CD4-positive, alpha-beta T cell (primary cell): ENCODE measurements at regions not wholly inside any gene's neighbourhood (a gene's known extent, or its start where the extent isn't known, plus 50 kb on each side); places are given as distances from the start of the nearest gene placed in this dataset.

Experiments used
- ATAC-seq: fragments of 200-7000 bp; cut with Tn5 transposase; one replicate; pipeline ENCODE4 v1.10.0; 2022; ENCODE audit warnings: mild to moderate bottlenecking; ENCODE audit not compliant: poor library complexity
- CTCF ChIA-PET: fragments of 350-600 bp; sonication (Branson Sonifier 250); formaldehyde crosslinking; loops from one replicate; lab custom pipeline; 2021; ENCODE audit warnings: antibody characterized with exemption, inconsistent platforms; lab: Charles Lee
- POLR2A ChIA-PET: fragments of 350-600 bp; sonication (Branson Sonifier 250); formaldehyde crosslinking; loops from one replicate; lab custom pipeline; 2021; ENCODE audit warnings: antibody characterized with exemption, inconsistent platforms; lab: Charles Lee
- DNase-seq, 14 experiments: peaks; one replicate each; pipeline ENCODE4 v3.0.0-alpha.2; 2013 to 2020; ENCODE audit warnings: mixed read lengths in 2 of 14
- H3K27ac ChIP-seq, 2 donors: one replicate each; pipeline versions ENCODE4 v1.5.1 to v1.7.0; 2013; ENCODE audit warnings: low read length in 2 of 2, low read depth in 1 of 2, mild to moderate bottlenecking in 1 of 2
- H3K27me3 ChIP-seq, 2 experiments: 1 replicate in 1 of 2; 2 replicates in 1 of 2; pipeline versions ENCODE4 v1.6.1 to v1.7.0; 2013; ENCODE audit warnings: low read length in 2 of 2, control low read depth in 1 of 2, mild to moderate bottlenecking in 1 of 2, moderate library complexity in 1 of 2; ENCODE audit not compliant: insufficient read depth in 2 of 2, control insufficient read depth in 1 of 2
- H3K36me3 ChIP-seq: one replicate; pipeline ENCODE4 v1.6.1; 2013; ENCODE audit warnings: low read length, control low read depth; ENCODE audit not compliant: insufficient read depth
- H3K4me1 ChIP-seq: one replicate; pipeline ENCODE4 v1.6.1; 2013; ENCODE audit warnings: low read length, control low read depth; ENCODE audit not compliant: insufficient read depth
- H3K4me3 ChIP-seq: one replicate; pipeline ENCODE4 v1.5.1; 2013; ENCODE audit warnings: mild to moderate bottlenecking, low read length, moderate library complexity
- H3K9me3 ChIP-seq, 2 experiments: 1 replicate in 1 of 2; 2 replicates in 1 of 2; pipeline versions ENCODE4 v1.6.1 to v1.7.0; 2013; ENCODE audit warnings: low read length in 2 of 2, mild to moderate bottlenecking in 2 of 2, control low read depth in 1 of 2, moderate library complexity in 1 of 2; ENCODE audit not compliant: control insufficient read depth in 1 of 2, insufficient read depth in 1 of 2
- H3K27ac Mint-ChIP-seq: one replicate; pipeline ENCODE4 v1.8.0; 2020; ENCODE audit warnings: mixed read lengths
- H3K27me3 Mint-ChIP-seq: one replicate; pipeline ENCODE4 v1.8.0; 2021; ENCODE audit warnings: mixed read lengths
- H3K36me3 Mint-ChIP-seq: one replicate; pipeline ENCODE4 v1.8.0; 2021; ENCODE audit warnings: low read depth, mixed read lengths
- H3K4me1 Mint-ChIP-seq: one replicate; pipeline ENCODE4 v1.8.0; 2021; ENCODE audit warnings: low read depth, mixed read lengths
- H3K4me3 Mint-ChIP-seq: one replicate; pipeline ENCODE4 v1.8.0; 2020; ENCODE audit warnings: mild to moderate bottlenecking, mixed read lengths
- H3K9me3 Mint-ChIP-seq: one replicate; pipeline ENCODE4 v1.8.0; 2020; ENCODE audit warnings: mixed read lengths
- CTCF ChIP-seq: fragments of 200-600 bp; IDR thresholded peaks from one replicate; pipeline ENCODE4 v1.8.0; 2022; ENCODE audit warnings: antibody characterized with exemption, mild to moderate bottlenecking
- intact Hi-C, 2 experiments: fragments of 100-400 bp; cut with DNase I in 1 of 2; cut with micrococcal nuclease in 1 of 2; formaldehyde crosslinking; loops; one replicate each; pipeline versions ENCODE4 v1.15.1 to v1.9.0; 2023 to 2025; cut with DNase I, micrococcal nuclease

- CTCF ChIA-PET, result no interaction called here
- H3K9me3 Mint-ChIP-seq, result peaks cover 5% of the 10 kb centered on the region
- no peak overlapping the region for H3K4me3 Mint-ChIP-seq
- H3K27ac ChIP-seq, result no peak overlapping the region
- H3K9me3 ChIP-seq, result peaks cover 0 to 4% of the 10 kb centered on the region in 2 experiments
- H3K4me3 ChIP-seq, result no peak overlapping the region
- no peaks in the 10 kb centered on the region for H3K36me3 Mint-ChIP-seq
- no peaks in the 10 kb centered on the region for H3K27me3 ChIP-seq
- POLR2A ChIA-PET, result no interaction called here
- no peaks in the 10 kb centered on the region for H3K36me3 ChIP-seq
- ATAC-seq, result no peak
- no peak for DNase-seq
- no peaks in the 10 kb centered on the region for H3K27me3 Mint-ChIP-seq
- H3K4me1 Mint-ChIP-seq, result no peaks in the 10 kb centered on the region
- H3K27ac Mint-ChIP-seq, result no peak overlapping the region
- intact Hi-C loops, result no loop called here
- no peaks in the 10 kb centered on the region for H3K4me1 ChIP-seq
- no peak for TF ChIP-seq CTCF
These were observed 826.9 kb upstream of the PIK3C3 start for GRCh38 chr18:41128126-41128525.

GRCh38 chr18:41126541-41127235 lies 828.3 kb upstream of the PIK3C3 start:
- TF ChIP-seq CTCF, result no peak
- Mint-ChIP-seq H3K4me3 (no peak overlapping the region), H3K27me3 (no peaks in the 10 kb centered on the region), H3K27ac (no peak overlapping the region), H3K4me1 (no peaks in the 10 kb centered on the region), H3K36me3 (no peaks in the 10 kb centered on the region), H3K9me3 (peaks cover under 1% of the 10 kb centered on the region)
- DNase-seq (no peak), ATAC-seq (no peak)
- ChIA-PET POLR2A (no interaction called here), CTCF (no interaction called here)
- H3K27me3 ChIP-seq, result no peaks in the 10 kb centered on the region
- intact Hi-C loops, result no loop called here
- peaks cover 0 to 4% of the 10 kb centered on the region in 2 experiments for H3K9me3 ChIP-seq
- H3K36me3 ChIP-seq, result no peaks in the 10 kb centered on the region
- no peaks in the 10 kb centered on the region for H3K4me1 ChIP-seq
- H3K4me3 ChIP-seq, result no peak overlapping the region
- H3K27ac ChIP-seq, result no peak overlapping the region

- Histone ChIP-seq H3K4me1 (no peaks in the 10 kb centered on the region), H3K4me3 (no peak overlapping the region), H3K36me3 (no peaks in the 10 kb centered on the region), H3K27ac (no peak overlapping the region), H3K27me3 (no peaks in the 10 kb centered on the region), H3K9me3 (peaks cover 0 to 4% of the 10 kb centered on the region in 2 experiments)
- no peak for TF ChIP-seq CTCF
- Mint-ChIP-seq H3K9me3 (peaks cover 5% of the 10 kb centered on the region), H3K4me3 (no peak overlapping the region), H3K4me1 (no peaks in the 10 kb centered on the region), H3K27me3 (no peaks in the 10 kb centered on the region), H3K27ac (no peak overlapping the region), H3K36me3 (no peaks in the 10 kb centered on the region)
- ATAC-seq (no peak), DNase-seq (no peak)
- CTCF ChIA-PET, result no interaction called here
- intact Hi-C loops, result no loop called here
- POLR2A ChIA-PET, result no interaction called here
These were observed 833.8 kb upstream of the PIK3C3 start for GRCh38 chr18:41121116-41121826.
